Medulla oblongata (tissue), 1 donor: ENCODE measurements at regions not wholly inside any gene's neighbourhood (a gene's known extent, or its start where the extent isn't known, plus 50 kb on each side); places are given as distances from the start of the nearest gene placed in this dataset.
"Not testable (repeated sequence)": the region's sequence is repeated elsewhere in the genome, so short reads cannot be mapped to it uniquely, and the experiment has no call there.

Experiments used
- DNase-seq: peaks from one replicate; pipeline ENCODE4 v3.0.0-alpha.2; 2015; ENCODE audit errors: extremely low spot score

DNA sequence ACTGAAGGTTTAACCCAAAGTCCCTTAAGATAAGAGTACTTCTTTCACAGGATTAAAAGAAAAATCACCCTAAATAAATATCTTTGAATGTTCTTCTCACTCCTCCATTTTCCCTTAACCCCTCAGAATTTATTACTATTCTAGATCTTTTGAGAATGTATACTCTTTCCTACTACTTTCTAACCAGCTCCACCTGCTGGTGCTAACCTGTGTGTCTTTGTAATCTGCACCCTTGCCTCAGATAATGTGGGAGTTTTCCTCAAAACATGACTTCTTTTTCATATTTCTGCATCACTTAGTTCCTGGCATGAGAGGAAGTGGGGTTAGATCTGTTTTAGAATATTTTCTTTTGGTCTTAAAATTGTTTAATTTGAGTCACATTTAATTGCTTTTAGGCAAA, 394.2 kb downstream of the BMP2 start:
- no peak for DNase-seq

DNA sequence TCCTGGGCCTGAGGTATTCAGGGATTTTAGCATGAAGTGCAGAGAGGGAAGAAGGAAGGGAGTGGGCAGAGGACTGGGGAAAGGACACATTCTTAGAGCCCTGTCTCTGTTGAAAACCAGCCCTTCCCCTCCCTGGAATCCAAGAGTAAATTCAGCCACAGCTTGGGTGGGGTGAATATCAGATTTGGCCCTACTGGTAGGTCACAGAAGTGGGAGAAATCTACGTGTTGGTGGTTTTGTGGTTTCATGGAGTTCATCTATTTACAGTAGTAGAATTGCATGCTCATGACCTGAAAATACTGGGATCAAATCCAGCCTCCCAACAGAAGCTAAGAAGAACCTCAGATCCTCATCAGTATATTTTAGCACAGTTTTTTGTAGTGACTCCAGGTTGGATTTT, 404.4 kb downstream of the BMP2 start:
- no peak for DNase-seq

DNA sequence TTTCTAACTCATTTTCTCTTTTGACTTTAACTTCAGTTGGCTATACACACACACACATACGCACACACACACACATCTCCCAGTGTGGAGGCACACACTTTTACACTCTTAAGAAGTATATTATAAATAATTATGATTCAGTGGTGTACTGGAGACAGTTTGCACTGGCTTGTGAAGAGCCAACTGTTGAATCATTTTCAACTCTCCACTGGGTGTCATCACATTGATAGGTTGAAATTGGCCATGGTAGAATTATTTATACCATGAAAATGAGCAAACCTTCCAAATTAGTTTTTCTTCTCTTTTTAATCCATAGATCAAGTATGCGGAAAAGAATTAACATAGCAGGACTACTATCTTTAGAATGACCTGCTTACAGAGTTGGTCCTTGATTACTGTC, 407.1 kb downstream of the BMP2 start:
- DNase-seq: no peak

DNA sequence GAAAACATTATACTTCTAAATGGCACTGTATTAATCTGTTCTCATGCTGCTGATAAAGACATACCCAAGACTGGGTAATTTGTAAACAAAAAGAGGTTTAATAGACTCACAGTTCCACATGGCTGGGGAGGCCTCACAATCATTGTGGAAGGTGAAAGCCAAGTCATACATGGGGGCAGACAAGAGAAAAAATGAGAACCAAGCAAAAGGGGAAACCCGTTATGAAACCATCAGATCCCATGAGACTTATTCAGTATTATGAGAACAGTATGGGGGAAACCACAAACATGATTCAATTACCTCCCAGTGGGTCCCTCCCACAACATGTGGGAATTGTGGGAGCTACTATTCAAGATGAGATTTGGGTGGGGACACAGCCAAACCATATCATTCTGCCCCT, 408.3 kb downstream of the BMP2 start:
- DNase-seq: not testable (repeated sequence)

DNA sequence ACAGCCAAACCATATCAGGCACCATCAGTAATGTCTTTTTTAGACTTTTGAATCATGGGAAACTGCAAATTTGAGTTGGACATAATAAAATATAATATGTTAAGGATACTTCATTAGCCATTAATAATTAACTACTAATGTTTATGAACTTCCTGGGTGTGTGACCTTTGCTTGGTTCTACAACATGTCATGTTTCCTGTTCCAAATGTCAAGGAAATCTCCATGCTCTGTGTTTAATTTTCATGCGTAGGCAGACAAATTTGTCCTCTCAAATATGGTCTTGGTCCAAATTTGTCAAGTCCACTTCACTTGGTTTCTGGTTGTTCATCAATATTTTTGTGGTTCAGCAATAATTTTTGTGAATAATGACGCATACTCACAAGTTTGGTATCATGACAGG, 410.5 kb downstream of the BMP2 start:
- no peak for DNase-seq

DNA sequence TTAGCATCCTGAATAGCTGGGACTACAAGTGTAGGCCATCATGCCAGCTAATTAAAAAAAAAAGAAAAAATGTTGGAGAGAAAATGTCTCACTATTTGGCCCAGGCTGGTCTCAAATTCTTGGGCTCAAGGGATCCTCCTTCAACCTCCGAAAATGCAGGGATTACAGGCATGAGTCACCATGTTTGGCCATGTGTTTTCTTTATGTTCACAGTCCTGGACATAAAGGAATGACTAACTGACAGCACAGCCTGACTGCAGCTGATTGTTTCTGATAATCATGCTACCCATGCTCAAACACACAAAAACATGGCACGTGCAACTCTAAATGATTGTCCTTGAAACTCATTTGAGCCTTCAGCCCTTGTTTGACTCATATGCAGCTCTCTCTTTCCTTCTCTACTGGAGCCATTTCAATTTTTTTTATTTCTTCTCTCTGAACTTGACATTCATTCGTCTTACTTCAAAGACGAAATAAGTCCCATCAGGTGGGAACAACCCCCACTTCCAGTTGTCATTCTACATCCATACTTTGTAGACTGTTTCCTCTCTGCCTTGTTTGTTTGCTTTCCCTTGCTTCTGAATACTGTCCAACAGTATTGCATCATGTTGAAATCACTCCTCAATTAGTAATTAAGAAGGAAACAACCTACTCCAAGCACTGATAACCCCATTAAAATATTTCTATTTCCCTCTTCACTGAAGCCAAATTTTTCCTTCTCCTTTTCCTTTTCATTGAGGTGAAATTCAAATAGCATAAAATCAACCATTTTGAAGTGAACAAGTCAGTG, 413.0 kb downstream of the BMP2 start:
- DNase-seq: no peak

DNA sequence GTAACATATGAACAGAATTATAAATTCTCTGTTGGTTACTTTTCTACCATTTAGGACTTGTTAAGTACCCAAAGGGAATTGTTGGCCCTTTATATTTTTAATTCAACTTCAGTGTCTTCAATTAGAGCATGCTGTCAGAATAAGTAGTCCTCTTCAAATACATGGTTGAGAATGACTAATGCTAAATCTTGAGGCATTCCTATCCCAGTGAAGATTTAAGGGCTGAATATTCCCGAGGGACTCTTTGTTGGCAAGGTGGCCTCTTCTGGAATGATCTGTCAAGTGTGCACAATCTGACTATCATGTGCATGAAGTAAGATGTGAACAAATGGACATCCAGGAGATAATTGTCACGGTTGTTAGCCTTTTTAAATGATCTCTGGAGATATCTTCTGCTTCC, 421.7 kb downstream of the BMP2 start:
- DNase-seq: no peak

DNA sequence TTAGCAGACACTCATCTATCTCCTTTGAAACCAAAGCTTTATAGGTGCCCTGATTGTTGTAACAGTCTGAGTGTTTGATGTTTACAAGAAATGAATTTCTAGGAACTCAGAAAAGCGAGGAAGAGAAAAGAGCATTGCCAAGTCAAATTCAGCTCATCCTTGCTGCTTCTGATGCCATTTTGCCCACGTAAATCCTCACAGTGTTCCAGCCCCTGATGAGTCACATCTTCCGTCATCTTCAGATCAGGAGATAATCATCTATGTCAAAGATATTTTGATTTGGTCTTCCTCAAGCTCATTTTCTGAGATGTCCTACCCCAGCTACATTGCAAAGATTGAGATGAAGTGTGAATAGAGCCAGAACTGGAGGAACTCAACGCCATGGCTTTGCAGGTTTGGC, 426.2 kb downstream of the BMP2 start:
- no peak for DNase-seq

DNA sequence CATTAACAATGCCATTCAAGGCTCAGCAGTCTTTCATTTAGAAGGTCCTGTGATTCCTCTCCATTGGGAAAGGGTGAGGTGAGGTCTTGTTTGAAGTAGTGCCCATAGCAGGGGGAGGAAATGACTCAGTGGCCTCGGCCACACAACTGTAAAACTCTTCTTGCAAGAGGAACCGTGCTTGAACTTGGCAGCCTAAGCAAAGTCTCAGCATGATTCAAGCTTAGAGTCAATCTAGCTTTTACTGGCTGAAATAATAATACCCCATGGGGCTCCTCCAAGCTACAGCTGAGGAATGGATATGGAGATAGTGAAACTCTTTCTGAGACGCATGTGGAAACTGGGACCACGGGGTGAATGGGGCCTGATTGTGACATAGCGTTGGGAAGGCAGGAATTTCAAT, 428.2 kb downstream of the BMP2 start:
- peak; percentile 3 for DNase-seq

DNA sequence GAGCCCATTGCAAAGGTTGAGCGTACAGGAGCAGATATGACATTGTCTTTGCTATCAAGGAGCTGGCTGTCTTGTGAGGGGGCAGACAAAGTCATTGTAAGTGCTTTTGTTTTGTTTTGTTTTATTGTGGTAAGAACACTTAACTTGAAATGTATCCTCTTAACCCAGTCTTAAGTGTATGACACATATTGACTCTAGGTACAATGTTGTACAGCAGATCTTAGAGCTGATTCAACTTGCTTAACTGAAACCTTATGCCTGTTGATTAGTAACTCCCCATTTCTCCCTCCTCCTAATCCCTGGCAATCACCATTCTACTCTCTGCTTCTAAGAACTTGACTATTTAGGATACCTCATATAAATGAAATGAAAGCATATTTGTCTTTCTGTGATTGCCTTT, 429.0 kb downstream of the BMP2 start:
- no peak for DNase-seq

DNA sequence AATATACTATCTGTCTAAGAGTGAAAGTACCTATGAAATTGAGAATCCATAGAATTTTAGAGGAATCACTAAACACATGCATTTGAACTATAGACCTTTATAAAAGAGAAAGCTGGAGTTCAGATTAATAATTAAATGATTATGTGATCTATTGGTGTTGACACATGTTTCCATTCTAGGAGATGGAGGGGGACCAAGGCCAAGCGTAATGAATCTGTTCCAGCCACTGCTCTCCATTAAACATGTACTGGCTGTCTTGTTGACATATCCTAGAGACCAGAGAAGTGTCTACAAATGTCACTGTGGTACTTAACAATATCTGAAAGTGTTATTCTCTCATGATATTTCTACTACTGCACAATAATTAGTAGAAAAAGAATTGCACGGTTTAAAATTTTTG, 432.4 kb downstream of the BMP2 start:
- no peak for DNase-seq

DNA sequence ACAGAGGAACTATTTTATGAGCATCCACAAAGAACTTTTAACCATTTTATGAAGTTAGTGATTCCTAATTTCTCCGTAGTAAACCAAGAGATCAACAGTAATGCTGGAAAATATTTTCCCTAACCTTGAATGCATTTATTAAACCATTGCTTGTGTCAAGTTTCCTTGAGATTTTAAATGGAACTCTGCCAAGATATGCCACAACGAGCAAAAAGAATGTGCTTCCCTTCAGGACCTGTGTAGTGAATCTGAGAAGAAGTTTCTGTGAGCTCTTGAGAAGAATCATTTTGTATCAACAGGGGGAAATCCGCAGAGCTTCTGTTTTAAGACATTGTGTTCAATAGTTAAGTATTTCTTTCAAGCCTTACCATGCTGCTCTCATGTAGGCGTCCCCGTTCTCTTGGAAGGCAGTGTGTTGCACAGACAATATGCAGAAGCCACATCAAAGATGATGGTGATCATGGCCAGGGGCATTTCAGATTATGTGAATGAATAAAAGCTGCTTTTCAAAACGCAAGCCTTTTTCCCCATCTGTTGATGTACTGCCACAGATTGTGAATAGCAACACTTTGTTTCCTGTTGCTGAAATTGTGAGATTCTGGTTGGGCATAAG, 439.8 kb downstream of the BMP2 start:
- DNase-seq: no peak

DNA sequence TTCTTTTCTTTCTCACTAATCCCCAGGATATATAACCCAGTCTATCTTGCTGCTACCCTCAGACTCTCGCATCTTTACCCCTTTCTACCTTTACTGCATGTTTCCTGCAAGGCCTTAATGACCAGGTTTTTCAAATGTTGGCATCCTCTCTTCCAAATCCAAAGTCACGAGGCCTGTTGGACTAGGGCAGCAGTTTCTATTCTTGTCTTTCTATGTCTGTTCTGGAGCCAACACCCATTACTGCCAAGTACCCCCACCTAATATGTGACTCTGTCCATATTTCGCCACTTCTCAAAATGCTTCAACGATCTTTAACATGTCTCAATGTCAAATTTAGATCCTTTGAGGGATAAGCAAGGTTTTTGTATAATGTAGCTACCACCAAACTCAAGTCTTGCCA, 443.4 kb downstream of the BMP2 start:
- DNase-seq: no peak

DNA sequence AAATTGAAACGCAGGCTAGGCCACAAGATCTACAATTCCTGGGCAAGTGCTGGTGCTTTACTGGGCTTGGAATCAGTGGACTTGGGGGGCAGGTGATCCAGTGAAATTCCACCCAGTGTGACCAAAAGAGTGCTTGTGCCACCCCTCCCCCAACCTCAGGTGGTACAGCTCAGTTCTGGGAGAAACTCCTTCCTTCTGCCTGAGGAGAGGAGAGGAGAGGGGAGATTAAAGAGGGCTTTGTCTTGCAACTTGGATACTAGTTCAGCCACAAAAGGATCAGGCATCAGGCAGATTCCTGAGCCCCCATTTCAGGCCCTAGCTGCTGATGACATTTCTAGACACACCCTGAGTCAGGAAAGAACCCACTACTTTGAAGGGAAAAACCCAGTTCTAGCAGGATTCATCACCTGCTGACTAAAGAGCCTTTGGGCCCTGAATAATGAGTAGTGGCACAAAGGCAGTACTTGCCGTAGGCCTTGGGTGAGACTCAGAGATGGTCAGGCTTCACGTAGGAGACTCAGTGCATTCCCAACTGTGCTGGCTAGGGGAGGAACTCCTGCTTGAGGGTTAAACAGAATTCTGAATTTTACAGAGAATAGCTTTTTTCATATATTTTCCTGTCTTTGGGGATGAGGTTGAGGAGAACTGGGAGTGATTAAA, 446.7 kb downstream of the BMP2 start:
- DNase-seq: no peak

DNA sequence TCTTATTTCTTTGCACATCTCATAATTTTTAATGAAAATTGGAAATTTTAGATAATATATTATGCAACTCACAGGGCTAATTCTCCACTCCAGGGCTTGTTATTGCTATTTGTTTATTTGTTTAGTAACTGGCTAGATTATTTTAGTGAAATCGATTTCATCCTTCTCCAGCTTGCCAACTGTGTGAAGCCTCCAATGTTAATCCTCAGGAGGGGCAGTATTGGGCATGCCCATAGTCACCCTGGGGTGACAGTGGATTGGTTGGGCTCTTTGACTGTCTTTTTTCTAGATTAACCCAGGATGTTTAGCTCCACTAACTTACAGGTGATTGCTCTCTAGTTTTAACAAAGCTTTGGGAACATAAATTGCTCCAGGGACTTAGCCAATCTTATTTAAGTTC, 450.1 kb downstream of the BMP2 start:
- no peak for DNase-seq

DNA sequence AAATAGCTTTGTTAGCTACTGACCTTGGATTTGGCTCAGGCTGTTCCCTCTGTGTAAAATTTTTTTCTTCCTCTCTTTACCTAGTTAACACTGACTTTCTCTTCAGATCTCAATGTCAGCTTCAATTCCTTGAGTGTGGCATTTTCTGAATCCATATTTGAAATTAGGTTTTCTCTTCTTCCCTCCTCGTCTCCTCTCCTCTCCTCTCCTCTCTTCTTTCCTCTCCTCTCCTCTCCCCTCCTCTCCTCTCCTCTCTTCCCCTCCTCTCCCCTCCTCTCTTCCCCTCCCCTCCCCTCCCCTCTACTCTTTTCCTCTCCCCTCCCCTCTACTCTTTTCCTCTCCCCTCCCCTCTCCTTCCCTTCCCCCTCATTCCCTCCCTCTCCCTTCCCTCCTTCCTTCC, 453.3 kb downstream of the BMP2 start:
- DNase-seq: no peak

DNA sequence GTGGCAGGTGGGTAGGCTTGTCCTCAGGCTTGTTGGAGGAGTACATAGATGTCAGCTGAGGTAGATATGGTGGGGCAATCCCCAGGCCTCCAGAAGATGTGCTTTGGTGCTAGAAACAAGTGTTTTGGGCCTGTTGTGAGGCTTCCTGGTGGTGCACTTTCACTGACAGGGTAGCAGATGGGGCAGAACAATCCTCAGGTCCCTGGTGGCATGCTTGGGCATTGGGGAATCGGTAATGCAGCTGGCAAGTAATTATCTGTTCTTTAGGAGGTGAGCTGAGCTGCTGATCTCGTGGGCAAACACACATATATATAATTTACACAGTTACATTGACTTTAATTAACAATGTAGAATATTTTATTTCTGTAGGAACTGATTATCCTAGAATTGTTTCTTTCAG, 458.7 kb downstream of the BMP2 start:
- DNase-seq: no peak

DNA sequence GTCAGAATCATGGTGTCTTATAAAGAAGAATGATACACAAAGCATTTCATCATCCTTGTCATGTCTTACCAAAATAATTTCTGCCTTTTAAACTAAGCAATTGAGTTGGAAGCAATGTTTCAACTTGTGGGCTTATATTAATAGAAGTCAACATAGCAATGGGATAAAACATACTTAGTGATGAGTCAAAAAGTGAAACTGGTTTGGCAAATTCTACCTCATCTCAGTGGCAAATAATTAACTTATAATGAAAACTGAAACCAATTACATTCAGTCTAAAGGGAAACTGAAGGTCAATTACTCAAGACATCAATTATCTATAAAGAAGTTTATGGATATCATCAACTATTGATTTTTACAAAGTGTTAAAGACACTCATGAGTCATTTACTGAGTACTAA, 463.8 kb downstream of the BMP2 start:
- DNase-seq: no peak

DNA sequence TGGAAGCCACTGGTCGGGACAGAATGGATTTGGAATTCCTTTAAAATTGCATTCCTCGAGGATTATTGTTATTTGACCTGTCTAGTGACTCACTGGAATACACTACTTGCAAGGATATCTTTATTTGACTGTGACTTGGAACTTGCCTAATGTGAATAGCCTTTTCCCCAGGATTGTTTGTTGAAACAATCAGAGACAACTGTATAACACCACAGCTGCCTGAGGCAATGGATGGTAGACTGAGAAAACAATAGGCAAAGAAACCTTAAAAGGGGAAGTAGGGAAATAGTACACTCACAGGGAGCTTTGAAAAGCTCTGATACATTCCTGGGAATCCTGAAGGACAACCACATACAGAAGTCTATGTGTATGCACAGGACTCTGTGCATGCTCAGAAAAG, 465.3 kb downstream of the BMP2 start:
- DNase-seq: no peak

DNA sequence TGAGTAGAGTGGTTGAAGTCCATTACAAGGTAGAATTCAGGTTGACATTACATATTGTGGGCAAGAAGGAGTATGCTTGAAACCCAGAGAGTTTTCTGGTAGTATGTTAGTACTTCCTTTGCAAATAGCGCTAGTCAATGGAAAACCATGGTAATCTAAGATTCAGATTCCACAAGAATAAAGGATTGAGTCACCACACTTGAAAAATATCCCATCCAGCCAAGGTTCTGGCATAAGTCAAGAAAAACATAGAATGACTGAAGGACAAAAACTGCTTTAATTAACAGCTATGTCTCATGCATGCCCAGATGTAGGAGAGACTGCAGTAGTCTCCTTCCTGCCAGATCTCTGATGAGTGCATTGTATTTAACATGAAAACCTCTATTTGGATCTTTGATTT, 469.8 kb downstream of the BMP2 start:
- DNase-seq: no peak

DNA sequence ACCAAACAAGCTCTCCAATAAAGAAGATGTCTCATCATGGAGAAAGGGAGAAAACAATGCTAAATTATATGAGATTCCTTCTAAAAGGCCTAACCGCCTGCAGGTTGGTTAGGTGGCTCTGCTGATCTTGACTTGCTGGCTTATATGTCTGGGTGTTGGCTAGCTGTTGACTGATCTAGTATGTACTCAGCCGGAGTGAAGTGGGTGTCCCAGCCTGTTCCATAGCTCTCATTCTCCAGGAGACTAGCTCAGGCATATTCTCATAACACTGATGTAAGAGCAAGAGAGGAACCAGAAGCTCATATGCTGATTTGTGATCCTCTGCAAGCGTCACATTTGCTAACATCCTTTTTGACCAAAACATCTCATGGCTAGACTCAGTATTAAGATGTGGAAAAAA, 473.0 kb downstream of the BMP2 start:
- DNase-seq: no peak

DNA sequence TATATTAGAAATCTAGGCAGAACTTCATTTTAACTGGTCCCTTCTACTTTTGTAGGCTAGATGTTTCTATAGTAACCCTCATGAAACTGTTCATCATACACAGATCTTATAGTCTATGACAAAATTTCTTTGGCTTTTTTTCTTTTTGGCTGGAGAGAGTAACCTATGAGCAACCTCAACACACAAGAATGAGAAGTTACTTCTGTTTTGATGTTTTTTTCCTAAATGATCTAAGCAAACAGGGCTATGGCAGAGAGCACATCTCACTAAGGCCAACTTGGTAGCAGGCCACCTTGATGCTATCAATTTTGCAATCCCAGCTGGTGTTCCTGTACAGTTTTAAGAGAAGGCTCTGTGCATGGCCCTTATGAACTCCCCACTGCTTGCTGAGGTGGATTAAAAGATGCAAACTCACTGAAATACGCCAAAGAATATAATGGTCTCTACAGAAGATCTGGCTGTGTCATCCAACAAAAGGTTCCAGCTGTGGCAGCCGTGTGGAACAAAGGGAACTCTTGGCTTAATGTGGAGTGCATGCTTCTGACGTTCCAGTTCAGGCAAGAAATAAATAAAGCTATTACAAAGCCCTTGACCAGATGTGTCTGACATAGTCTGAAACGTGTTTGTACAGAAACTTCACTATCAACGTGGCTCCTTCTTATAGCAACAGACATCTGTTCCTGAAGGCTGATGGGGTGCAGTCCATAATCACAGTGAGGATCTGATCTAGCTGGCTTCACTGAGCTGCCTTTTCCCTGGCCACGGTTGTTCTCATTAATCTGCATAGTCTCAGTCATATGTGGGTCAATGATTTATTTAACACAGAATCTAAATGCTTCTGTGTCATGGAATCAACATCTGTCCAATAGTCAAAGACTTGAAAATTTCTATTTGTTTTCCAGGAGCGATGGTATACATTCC, 481.1 kb downstream of the BMP2 start:
- no peak for DNase-seq
